Fibroblast of lung (primary cell): ENCODE measurements at regions not wholly inside any gene's neighbourhood (a gene's known extent, or its start where the extent isn't known, plus 50 kb on each side); places are given as distances from the start of the nearest gene placed in this dataset.

Experiments
- CTCF ChIP-seq, 2 donors: IDR thresholded peaks in 1 of 2; conservative IDR thresholded peaks in 1 of 2; 1 replicate in 1 of 2; 2 replicates in 1 of 2; pipeline ENCODE4 v1.5.1; 2011 to 2012; ENCODE audit warnings: low read length in 2 of 2, control low read depth in 1 of 2, inconsistent platforms in 1 of 2, low read depth in 1 of 2, mild to moderate bottlenecking in 1 of 2
- EZH2 ChIP-seq: IDR thresholded peaks from 2 replicates; pipeline ENCODE4 v1.5.1; 2012; ENCODE audit warnings: low read length, control low read depth, mild to moderate bottlenecking; ENCODE audit errors: missing control alignments

GRCh38 chr17:71936977-71937376 lies 183.8 kb upstream of the SOX9 start:
- TF ChIP-seq CTCF (conservative IDR thresholded peaks at IDR 0.05 in 1 of 2, IDR thresholded peaks at IDR 0.05 in 1 of 2; ENCODE audit: low read depth in 1 of 2, low read length in 2 of 2) (no peak), EZH2 (no peak)
